ENCODE measurements at regions not wholly inside any gene's neighbourhood (a gene's known extent, or its start where the extent isn't known, plus 50 kb on each side); places are given as distances from the start of the nearest gene placed in this dataset.
"Not testable (repeated sequence)": the region's sequence is repeated elsewhere in the genome, so short reads cannot be mapped to it uniquely, and the experiment has no call there.

DNA sequence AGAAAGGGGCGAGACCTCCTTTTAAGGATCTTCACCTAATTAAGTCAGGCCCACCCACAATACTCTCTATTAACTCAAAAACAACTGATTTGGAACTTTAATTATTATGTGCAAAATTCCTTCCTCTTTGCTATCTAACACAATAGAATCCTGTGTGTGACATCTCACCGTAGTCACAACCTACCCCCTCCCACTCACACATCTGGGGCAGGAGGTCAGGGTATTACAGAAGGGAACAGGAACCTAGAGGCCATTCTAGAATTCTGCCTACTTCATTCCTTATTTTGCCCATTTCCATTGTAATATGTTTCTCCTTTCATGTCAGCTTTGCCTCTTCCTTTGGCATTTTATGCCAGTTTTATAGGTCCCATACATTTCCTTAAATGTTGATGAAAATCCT is 829.3 kb upstream of the ID2 start:
- DNase-seq: no peak
- no peak for ATAC-seq

GRCh38 chr2:7857904-7858303 is 824.0 kb upstream of the ID2 start:
- peak; percentile 46 for ATAC-seq
- no peak for DNase-seq

DNA sequence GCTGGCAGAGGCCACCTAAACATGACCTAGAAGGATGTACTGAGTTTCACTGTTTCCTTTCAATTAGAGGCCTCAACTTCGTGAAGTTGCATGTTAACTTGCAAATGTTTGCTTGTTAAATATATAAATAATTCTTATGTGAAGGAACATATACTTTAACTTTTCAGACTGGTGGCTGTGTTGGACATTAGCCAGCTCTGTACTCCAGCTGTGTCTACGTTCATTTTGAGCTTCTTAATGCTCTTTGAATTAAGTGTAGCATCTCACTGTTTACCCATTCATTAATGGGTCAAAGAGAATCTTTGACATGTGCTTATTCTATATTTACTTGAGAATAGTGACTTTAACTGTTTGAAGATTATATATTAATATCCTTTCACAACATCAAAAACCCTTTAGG is 823.2 kb upstream of the ID2 start:
- ATAC-seq (no peak), DNase-seq (no peak)

DNA sequence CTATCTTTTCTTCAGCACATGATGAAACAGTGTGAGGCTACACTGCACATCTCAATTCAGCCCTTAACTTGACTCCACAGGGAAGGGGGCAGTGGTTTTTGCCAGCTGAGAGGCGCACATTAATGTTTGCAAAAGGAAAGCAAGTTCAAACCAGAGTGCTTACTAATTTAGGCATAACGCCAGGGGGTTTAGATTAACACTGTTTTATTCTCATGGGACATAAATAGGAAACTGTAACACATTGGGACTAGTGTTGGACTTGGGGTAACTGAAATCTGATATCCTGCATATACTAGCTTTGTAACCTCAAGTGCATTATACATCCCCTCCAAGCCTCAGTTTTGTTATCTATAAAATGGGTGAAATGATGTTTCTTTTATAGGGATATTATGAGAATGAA is 821.2 kb upstream of the ID2 start:
- no peak for DNase-seq
- no peak for ATAC-seq

DNA sequence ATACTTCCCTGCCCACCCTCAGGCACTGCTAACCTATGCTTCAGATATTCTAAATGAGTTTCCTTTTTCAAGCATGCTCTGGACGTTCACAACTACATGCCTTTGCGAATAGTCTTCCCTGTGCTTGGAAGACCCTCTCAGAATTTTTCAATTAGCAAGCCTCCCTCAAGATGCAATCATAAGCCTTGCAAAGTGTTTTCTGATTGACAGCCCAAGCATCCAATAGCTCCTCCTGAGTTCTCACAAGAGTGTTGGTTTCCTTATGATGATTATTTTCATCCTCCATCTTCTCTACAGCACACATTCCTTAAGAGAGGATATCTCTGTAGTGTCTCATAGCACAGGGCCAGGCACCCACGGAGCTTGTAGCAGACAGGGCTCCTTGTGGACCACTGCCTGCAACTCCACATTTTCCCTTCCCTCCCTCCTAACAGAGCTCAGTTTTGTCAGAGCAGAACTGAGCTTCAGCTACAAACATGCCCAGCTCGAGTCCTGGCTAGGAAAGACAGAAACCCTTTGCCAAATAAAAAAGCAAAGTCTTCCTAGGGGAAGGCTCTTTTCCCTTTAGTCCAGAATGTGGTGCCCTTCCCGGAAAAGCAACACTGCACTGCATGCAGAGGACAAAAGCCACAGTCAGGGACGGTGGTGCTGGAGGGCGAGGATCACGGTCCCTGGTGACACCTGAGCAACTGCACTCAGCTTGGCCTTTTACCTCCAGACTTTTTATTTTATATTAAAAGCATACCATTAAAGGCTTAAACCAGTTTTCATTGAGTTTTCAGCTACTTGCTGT is 819.8 kb upstream of the ID2 start:
- ATAC-seq (no peak), DNase-seq (no peak)

DNA sequence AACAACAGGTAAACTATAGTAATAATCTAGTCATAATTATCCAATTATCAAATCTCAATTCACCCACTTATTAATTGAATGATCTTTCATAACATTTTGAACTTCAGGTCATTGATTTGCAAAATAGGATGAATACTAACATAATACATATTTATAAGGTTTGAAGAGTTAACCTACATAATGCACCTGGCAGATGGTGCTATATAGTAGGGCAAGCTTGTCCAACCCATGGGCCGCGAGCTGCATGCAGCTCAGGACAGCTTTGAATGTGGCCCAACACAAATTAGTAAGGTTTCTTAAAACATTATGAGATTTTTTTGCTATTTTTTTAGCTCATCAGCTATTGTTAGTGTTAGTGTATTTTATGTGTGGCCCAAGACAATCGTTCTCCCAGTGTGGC is 815.8 kb upstream of the ID2 start:
- ATAC-seq: no peak

GRCh38 chr2:7866825-7867224 is 815.0 kb upstream of the ID2 start:
- ATAC-seq: no peak
- DNase-seq: no peak

More for the DNA sequence above, 815.8 kb upstream of the ID2 start:
- DNase-seq: no peak

GRCh38 chr2:7867867-7868266 is 814.0 kb upstream of the ID2 start:
- no peak for ATAC-seq
- DNase-seq: no peak

DNA sequence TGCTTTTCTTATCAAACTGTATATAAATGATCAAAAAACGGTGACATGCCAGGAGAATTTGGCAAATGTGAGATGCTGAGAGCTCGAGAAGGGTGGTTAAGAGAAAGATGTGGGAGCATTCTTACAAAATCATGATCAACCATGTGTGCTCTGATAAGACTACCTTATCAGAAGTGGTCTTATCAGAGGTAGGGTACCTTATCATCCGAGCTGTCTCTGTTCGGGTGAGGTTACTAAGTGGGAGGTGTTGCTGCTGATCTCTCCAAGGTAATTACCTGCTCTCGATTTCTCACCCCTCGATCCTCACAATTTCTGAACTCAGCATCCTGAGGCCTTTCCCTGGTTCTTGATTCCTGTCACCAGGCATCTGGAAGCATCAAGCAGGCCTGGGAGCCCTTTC is 813.0 kb upstream of the ID2 start:
- ATAC-seq: no peak

DNA sequence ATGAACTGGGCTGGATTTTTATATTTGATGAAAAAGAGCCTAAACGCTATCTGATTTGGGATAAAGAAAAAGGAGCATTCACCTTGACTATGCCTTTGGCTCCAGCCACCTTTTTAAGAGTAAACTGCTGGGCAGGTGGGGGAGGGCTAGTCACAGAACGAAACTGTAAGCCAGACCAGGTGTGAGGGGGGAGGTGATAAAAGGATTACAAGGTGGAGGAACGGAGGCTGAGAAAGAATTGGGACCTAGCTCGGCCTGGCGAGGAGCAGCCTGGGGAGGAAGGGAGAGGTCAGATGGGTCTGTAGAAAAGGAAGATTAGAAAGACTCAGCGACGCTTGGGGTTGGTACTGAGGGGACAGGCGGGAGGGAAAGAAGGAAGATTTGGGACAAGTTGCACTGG is 805.4 kb upstream of the ID2 start:
- ATAC-seq, DNase-seq: not testable (repeated sequence)

More for the DNA sequence above, 813.0 kb upstream of the ID2 start:
- DNase-seq: no peak

DNA sequence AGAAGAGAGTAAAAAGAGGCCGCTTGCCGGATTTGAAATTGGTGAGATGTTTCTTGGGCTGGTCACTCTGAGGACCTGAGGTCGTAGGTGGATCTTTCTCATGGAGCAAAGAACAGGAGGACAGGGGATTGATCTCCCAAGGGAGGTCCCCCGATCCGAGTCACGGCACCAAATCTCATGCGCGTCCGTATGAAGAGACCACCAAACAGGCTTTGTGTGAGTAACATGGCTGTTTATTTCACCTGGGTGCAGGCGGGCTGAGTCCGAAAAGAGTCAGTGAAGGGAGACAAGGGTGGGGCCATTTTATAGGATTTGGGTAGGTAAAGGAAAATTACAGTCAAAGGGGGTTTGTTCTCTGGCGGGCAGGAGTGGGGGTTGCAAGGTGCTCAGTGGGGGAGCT is 803.6 kb upstream of the ID2 start:
- ATAC-seq, DNase-seq: not testable (repeated sequence)

DNA sequence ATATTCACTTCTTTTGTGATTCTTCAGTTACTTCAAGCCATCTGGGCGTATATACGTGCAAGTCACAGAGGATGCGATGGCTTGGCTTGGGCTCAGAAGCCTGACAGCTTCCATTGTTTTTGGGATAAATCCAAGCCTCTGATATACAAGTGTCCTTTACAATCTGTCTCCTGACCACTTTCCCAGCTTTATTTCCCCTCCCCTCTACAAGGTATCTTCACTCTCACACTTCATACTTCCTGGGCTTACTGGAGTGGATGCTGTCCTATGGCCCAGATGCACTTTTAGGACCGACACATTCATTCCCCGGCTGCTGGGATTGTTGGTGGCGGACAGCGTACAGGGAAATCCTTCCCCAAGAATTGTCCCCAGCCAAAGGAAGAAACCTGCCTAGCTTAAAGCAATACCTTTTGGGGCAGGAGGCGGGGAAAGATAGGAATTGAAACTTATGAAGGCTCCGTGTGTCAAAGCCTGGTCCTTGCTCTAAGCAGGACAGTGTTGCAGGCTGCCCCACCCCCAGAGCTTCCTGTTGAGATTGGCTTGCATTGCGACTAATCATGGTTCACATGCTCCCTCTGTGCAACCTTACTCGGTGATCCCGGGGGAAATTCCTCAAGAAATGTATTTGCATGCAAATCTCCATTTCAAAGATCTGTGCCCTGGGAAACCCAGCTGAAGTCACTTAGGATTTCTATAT is 802.9 kb upstream of the ID2 start:
- no peak for DNase-seq
- no peak for ATAC-seq

GRCh38 chr2:7879483-7879835 is 802.4 kb upstream of the ID2 start:
- DNase-seq: no peak
- ATAC-seq: no peak

- ATAC-seq: no peak
- no peak for DNase-seq
Observed at GRCh38 chr2:7880126-7880525, 801.7 kb upstream of the ID2 start.

GRCh38 chr2:7880566-7880965 is 801.3 kb upstream of the ID2 start:
- ATAC-seq (no peak), DNase-seq (no peak)

- DNase-seq (no peak), ATAC-seq (no peak)
Observed at GRCh38 chr2:7881063-7881462, 800.8 kb upstream of the ID2 start.

DNA sequence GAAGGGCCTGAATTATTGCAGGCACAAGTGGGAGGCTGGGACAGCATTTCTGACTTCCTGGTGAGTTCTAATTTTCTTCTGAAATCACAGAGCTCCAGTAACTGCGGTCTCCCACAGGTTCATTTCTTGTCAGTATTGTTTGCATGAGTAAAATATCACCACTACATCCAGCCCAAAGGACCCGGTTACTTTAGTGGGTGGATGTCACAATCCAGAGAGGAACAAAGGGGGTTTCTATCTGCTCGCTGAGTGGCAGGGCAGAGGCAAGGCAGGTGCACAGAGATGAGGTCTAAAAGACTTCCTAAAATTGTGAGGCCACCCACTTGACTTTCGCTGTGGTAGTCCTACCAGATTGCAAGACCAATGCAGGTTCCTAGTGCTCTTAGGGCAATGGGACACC is 800.4 kb upstream of the ID2 start:
- ATAC-seq (no peak), DNase-seq (no peak)

- ATAC-seq: no peak
- DNase-seq: no peak
Observed at GRCh38 chr2:7882296-7882695, 799.6 kb upstream of the ID2 start.

- ATAC-seq (no peak), DNase-seq (no peak)
Observed at GRCh38 chr2:7884338-7884737, 797.5 kb upstream of the ID2 start.

DNA sequence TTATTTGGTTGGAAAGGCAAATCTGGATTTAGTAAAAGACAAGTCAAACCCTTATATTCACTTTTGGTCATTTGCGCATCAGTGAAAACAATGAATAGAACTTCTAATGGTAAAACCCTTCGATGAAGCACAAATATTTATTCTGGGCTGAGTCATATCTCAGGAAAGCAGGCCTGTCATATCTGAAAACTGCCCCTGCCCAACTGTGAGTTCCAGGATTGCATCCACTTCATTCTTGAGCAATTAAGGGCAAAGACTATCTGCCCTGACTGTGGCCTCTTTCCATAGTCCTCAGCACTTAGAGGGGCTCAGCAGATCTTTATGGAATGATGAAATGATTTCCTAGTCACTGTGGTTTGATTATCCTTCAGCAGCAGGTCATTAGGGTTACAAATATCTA is 795.2 kb upstream of the ID2 start:
- DNase-seq: no peak

DNA sequence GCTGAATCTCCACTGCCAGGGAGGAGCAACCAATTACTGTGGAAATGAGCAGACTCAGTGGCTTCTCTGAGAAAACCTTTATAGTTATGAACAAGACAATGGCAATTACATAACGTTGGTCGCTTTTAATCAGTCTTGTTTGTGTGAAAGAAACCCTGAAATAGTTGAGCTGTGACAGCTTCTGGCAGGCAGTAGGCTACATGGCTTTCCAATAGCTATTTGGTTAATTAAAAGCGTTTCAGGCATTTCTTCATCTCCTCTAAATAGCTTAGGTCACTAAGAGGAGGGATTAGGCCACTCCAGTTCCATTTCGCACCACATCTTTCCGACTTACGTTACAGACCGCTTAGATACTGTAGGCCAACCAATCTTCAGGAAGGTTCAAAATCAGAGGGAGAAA is 794.4 kb upstream of the ID2 start:
- ATAC-seq (no peak), DNase-seq (no peak)

More for the DNA sequence above, 795.2 kb upstream of the ID2 start:
- no peak for ATAC-seq

DNA sequence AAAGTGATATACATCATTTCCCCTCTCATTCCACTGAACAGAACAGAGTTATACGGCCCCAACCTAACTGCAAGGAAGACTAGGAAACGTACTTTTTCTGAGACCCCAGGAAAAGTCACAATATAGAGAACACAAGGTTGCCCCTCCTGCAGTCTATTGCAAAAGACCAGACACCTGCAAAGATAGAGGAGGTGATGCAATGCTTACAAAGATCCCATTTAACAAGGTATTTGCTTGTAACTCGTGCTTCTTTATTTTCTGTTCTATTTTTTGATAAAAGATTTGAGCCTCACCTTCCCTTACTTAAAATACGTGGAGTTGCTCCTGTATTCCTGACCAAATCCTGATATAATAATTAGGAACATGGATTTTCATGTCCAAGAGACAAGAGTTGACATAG is 793.0 kb upstream of the ID2 start:
- ATAC-seq (no peak), DNase-seq (no peak)

- DNase-seq (no peak), ATAC-seq (no peak)
Observed at GRCh38 chr2:7891312-7891711, 790.5 kb upstream of the ID2 start.

DNA sequence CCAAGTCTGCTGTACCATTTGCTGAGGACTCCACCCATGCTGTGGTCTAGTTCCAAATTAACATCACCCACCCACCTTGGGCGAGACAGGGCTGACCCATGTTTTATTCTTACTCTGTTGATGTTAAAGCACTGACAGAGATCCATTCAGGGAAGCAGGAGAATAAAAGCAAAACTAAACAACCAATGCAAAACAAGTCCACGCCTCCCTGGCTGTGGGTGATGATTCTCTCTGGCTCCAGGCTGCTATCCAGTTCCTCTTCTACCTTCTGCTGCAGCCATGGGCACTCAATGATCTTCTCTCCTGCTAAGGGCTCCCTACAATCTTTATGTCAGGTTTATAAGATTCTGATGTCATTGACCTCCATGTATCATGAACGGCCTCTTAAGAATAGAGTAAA is 786.6 kb upstream of the ID2 start:
- DNase-seq (no peak), ATAC-seq (no peak)
